A673 (cell line): ENCODE measurements at regions not wholly inside any gene's neighbourhood (a gene's known extent, or its start where the extent isn't known, plus 50 kb on each side); places are given as distances from the start of the nearest gene placed in this dataset.

Experiments
- BruUV-seq: library from RNA; stranded (reverse); fragments of 400-500 nt; replicated peaks from 2 replicates; lab custom pipeline; 2021; lab: Mats Ljungman, UMichigan
- CTCF ChIA-PET: fragments of 300-600 bp; sonication (Branson Sonifier 250); formaldehyde crosslinking; loops from one replicate; lab custom pipeline; 2022; ENCODE audit warnings: antibody characterized with exemption; lab: Charles Lee
- POLR2A ChIA-PET: fragments of 300-600 bp; sonication (Branson Sonifier 250); formaldehyde crosslinking; loops from one replicate; lab custom pipeline; 2022; ENCODE audit warnings: antibody characterized with exemption; ENCODE audit not compliant: low non-redundant PET; lab: Charles Lee
- DNase-seq: peaks from one replicate; pipeline ENCODE4 v3.0.0-alpha.2; 2015; ENCODE audit warnings: low spot score
- H3K27ac ChIP-seq: fragments of 200-600 bp; sonication (generic); 2 replicates; pipeline ENCODE4 v1.5.1; 2016; ENCODE audit warnings: mixed run types, low read depth, mild to moderate bottlenecking, mixed read lengths, antibody characterized with exemption, low read length; ENCODE audit not compliant: poor library complexity, severe bottlenecking
- H3K27me3 ChIP-seq: fragments of 200-600 bp; sonication (generic); replicated peaks from 2 replicates; pipeline ENCODE4 v1.6.1; 2017; ENCODE audit warnings: mixed run types, low read depth, mild to moderate bottlenecking, mixed read lengths, antibody characterized with exemption, low read length; ENCODE audit not compliant: insufficient read depth, poor library complexity
- H3K36me3 ChIP-seq: fragments of 200-600 bp; sonication (generic); 2 replicates; pipeline ENCODE4 v1.6.1; 2016; ENCODE audit warnings: mixed run types, mild to moderate bottlenecking, mixed read lengths, antibody characterized with exemption, low read length; ENCODE audit not compliant: insufficient read depth, poor library complexity, severe bottlenecking
- H3K4me1 ChIP-seq: fragments of 200-600 bp; sonication (generic); 2 replicates; pipeline ENCODE4 v1.6.1; 2017; ENCODE audit warnings: mixed run types, mild to moderate bottlenecking, mixed read lengths, antibody characterized with exemption, low read length; ENCODE audit not compliant: insufficient read depth, poor library complexity, severe bottlenecking
- H3K4me3 ChIP-seq: fragments of 200-600 bp; sonication (generic); 2 replicates; pipeline ENCODE4 v1.5.1; 2016; ENCODE audit warnings: low read depth, mixed run types, mild to moderate bottlenecking, mixed read lengths, low read length; ENCODE audit not compliant: poor library complexity, severe bottlenecking
- H3K9me3 ChIP-seq: fragments of 200-600 bp; sonication (generic); 2 replicates; pipeline ENCODE4 v1.6.1; 2016; ENCODE audit warnings: mixed run types, low read depth, mild to moderate bottlenecking, mixed read lengths, antibody characterized with exemption, low read length; ENCODE audit not compliant: poor library complexity, severe bottlenecking
- EZH2 ChIP-seq: fragments of 200-600 bp; sonication (generic); IDR thresholded peaks from 2 replicates; pipeline ENCODE4 v1.6.1; 2017; ENCODE audit warnings: borderline replicate concordance, low read depth, mild to moderate bottlenecking, mixed read lengths, antibody characterized with exemption, low read length; ENCODE audit not compliant: poor library complexity, severe bottlenecking
- intact Hi-C: fragments of 100-400 bp; cut with micrococcal nuclease; formaldehyde crosslinking; loops from one replicate; pipeline ENCODE4 v1.10.0; 2022; ENCODE audit not compliant: unreplicated experiment
- TF ChIP-seq, protein P1 (sequence below): fragments of 300-800, 200-600 bp; sonication (generic); conservative IDR thresholded peaks from 2 replicates; pipeline ENCODE4 v1.5.1; 2017; ENCODE audit warnings: low read depth, mild to moderate bottlenecking, antibody characterized with exemption, low read length, moderate library complexity, mixed read lengths

DNA sequence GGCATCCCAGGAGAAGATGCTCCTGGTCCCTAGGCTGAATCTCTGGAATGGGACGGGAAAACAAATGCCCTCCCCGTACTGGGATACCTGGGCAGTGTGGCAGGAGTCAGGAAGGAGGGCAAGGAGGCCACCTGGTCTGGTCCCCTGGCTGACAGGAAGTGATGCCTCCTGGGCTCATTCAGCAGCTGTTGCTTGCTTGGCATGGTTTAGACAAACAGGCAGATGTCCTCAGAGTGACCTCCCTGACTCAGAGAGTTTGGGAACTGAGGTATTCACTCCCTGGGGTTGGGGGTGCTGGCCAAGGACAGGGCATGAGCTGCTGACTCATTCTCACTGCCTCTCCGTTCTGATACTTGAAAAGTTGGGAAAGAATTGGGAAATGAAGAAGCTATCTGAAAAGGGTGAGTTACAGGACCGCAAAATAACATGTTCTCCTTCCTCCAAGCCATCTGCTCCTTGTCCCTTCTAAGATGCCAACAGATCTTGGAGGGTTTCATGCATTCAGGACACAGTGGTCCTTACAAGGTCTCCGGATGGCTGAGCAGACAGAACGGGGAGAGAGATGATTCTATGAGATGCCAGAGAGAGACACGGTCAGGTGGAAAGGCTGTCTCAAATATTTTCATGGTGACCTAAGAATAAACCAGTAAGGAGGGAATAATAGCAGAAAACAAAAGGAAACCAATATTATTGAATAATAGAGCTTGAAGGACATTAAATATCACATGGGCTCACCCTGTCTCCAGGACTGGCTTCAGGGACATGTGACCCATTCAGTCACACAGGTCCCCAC, 534.5 kb downstream of the BNC2 start:
- intact Hi-C loops: no loop called here
- BruUV-seq: no TSS peak

DNA sequence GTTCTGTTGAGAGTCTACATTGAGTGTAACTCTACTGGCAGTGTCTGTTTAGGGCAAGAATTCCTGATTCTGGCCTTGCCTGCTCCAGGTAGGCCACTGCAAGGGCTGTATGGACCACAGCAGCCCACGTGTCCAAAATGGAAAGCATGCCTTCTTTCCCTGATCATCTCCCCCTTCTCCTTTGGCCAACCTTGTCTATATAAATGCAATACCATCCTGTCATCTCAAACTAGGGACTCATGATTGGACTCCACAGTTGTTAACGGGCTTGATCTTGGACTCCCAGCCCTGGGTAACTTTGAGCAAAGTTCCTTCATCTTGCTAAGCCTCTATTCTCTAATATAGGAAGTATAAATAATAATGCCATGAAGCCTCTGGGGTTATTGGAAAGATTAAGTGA, 533.6 kb downstream of the BNC2 start:
- Histone ChIP-seq H3K9me3 (no peaks in the 10 kb centered on the region), H3K4me1 (no peaks in the 10 kb centered on the region), H3K4me3 (no peak overlapping the region), H3K27me3 (no peaks in the 10 kb centered on the region), H3K36me3 (no peaks in the 10 kb centered on the region), H3K27ac (no peak overlapping the region)
- no peak for DNase-seq
- ChIA-PET CTCF (no interaction called here), POLR2A (no interaction called here)
- no peak for TF ChIP-seq EZH2
- TF ChIP-seq, protein P1, sequence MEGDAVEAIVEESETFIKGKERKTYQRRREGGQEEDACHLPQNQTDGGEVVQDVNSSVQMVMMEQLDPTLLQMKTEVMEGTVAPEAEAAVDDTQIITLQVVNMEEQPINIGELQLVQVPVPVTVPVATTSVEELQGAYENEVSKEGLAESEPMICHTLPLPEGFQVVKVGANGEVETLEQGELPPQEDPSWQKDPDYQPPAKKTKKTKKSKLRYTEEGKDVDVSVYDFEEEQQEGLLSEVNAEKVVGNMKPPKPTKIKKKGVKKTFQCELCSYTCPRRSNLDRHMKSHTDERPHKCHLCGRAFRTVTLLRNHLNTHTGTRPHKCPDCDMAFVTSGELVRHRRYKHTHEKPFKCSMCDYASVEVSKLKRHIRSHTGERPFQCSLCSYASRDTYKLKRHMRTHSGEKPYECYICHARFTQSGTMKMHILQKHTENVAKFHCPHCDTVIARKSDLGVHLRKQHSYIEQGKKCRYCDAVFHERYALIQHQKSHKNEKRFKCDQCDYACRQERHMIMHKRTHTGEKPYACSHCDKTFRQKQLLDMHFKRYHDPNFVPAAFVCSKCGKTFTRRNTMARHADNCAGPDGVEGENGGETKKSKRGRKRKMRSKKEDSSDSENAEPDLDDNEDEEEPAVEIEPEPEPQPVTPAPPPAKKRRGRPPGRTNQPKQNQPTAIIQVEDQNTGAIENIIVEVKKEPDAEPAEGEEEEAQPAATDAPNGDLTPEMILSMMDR: no peak
- intact Hi-C loops: no loop called here
- no TSS peak for BruUV-seq

More for the DNA sequence above, 534.5 kb downstream of the BNC2 start:
- Histone ChIP-seq H3K4me3 (no peak overlapping the region), H3K27ac (no peak overlapping the region), H3K36me3 (no peaks in the 10 kb centered on the region), H3K9me3 (no peaks in the 10 kb centered on the region), H3K4me1 (no peaks in the 10 kb centered on the region), H3K27me3 (no peaks in the 10 kb centered on the region)
- no peak for DNase-seq
- TF ChIP-seq EZH2: no peak
- TF ChIP-seq, protein P1: no peak
- CTCF ChIA-PET: no interaction called here
- POLR2A ChIA-PET: no interaction called here

DNA sequence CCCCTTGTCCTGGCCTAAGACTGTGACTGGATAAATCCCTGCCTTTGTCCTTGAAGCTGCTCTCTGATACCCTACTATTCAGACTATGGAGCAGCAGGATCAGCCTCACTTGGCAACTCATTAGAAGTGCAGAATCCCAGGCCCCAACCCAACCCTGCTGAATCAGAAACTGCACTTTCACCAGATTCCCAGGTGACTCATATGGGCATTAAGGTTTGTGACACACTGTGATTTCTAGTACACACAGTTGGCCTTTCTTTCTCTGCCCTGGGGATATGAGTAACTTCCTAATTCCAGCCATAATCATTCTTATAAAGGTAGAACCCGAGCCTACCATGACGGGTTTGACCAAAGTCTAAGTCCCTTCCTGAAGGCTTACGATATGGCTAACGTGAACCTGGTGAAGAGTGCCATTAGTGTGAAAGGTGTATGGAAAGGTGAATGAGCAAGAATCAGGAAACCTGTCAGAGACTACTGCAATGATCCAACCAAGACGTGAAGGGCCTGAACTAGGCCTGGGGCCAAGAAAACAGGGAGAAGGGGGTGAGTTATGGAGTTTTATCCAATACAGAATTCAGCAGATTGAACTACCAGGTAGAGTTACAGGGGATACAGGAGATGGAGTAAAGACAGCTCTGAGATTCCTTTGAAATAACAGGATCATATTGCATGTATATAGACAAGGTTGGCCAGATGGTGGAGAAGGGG, 533.0 kb downstream of the BNC2 start:
- Histone ChIP-seq H3K9me3 (no peaks in the 10 kb centered on the region), H3K4me1 (no peaks in the 10 kb centered on the region), H3K36me3 (no peaks in the 10 kb centered on the region), H3K4me3 (no peak overlapping the region), H3K27ac (no peak overlapping the region), H3K27me3 (no peaks in the 10 kb centered on the region)
- CTCF ChIA-PET: no interaction called here
- intact Hi-C loops: no loop called here
- no TSS peak for BruUV-seq
- POLR2A ChIA-PET: no interaction called here
- TF ChIP-seq, protein P1: no peak
- TF ChIP-seq EZH2: no peak
- DNase-seq: no peak
